GM13976 (cell line): ENCODE measurements at regions not wholly inside any gene's neighbourhood (a gene's known extent, or its start where the extent isn't known, plus 50 kb on each side); places are given as distances from the start of the nearest gene placed in this dataset.

Experiments used
- DNase-seq: peaks from one replicate; pipeline ENCODE4 v3.0.0; 2012; ENCODE audit warnings: low spot score
- CTCF ChIP-seq: IDR thresholded peaks from 2 replicates; pipeline ENCODE4 v1.5.1; 2012; ENCODE audit warnings: borderline replicate concordance, mild to moderate bottlenecking; ENCODE audit not compliant: insufficient read depth; ENCODE audit errors: extremely low read depth, missing control alignments, control extremely low read depth
- in situ Hi-C: fragments of 300-500 bp; cut with MboI; formaldehyde crosslinking; loops from one replicate; pipeline ENCODE4 v1.12.0; 2022; ENCODE audit warnings: low sequenced_read_pairs, mixed read lengths, inconsistent platforms; ENCODE audit not compliant: unreplicated experiment

- DNase-seq = no peak
- in situ Hi-C loops = no loop called here
- no peak for TF ChIP-seq CTCF
These were observed 69.2 kb upstream of the NAMPT start for GRCh38 chr7:106353944-106354343.

GRCh38 chr7:106348231-106348630, 63.4 kb upstream of the NAMPT start:
- in situ Hi-C loops = no loop called here
- DNase-seq = no peak
- TF ChIP-seq CTCF = no peak

- no peak for TF ChIP-seq CTCF
- in situ Hi-C loops = no loop called here
- DNase-seq = no peak
These were observed 62.5 kb upstream of the NAMPT start for GRCh38 chr7:106347229-106347833.

GRCh38 chr7:106346678-106347217, 62.0 kb upstream of the NAMPT start:
- no peak for TF ChIP-seq CTCF
- in situ Hi-C loops = no loop called here
- DNase-seq = peak; percentile 54

- no peak for DNase-seq
- TF ChIP-seq CTCF = no peak
- in situ Hi-C loops = no loop called here
These were observed 61.4 kb upstream of the NAMPT start for GRCh38 chr7:106346167-106346677.

GRCh38 chr7:106345421-106346166, 60.8 kb upstream of the NAMPT start:
- no peak for DNase-seq
- no peak for TF ChIP-seq CTCF

More at GRCh38 chr7:106345421-106346166, 60.8 kb upstream of the NAMPT start:
- in situ Hi-C loops = no loop called here
